HG03439 (cell line): ENCODE measurements at regions not wholly inside any gene's neighbourhood (a gene's known extent, or its start where the extent isn't known, plus 50 kb on each side); places are given as distances from the start of the nearest gene placed in this dataset.

Experiments
- ATAC-seq: cut with Tn5 transposase; IDR thresholded peaks from one replicate; pipeline ENCODE4 v1.9.1; 2021; ENCODE audit warnings: mild to moderate bottlenecking, moderate library complexity; ENCODE audit not compliant: unreplicated experiment

DNA sequence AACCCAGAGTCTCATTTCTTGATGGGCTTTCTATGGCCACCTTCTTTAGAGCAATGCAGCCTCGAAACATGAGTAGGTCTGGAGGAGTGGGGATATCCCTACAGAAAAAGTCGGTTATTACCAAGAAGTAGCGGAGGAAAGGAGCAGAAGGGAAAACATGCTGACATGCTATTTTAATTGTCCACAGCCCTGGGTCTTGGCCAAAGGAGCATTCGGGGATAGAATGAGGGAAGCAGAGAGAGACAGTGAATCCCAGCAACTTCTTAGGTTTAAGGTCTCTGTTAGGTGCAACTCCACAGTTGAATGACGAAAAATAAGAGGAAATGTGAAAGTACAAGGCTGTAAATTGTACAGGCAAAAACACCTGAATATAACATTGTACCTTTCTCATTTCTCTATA lies 506.7 kb upstream of the CDH18 start:
- no peak for ATAC-seq

DNA sequence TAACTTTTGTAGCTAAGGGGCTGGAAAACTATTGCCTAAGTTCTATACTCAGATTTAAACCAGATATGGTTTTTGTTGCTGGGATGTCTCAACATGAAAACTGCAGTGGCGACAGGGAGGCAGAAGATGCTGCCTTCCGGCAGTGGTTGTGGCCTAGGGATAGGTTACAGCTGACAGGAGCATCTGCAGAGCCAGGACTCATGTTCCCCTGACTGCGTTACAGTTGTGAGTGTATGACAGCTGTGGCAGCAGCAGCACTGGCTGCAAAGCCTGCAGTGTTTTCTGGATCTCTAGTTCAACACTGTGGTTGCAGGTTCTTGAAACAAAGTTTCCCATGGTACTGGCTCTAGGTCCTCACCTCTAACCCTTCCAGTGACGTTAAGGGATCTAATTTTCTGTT lies 498.8 kb upstream of the CDH18 start:
- ATAC-seq, result no peak

DNA sequence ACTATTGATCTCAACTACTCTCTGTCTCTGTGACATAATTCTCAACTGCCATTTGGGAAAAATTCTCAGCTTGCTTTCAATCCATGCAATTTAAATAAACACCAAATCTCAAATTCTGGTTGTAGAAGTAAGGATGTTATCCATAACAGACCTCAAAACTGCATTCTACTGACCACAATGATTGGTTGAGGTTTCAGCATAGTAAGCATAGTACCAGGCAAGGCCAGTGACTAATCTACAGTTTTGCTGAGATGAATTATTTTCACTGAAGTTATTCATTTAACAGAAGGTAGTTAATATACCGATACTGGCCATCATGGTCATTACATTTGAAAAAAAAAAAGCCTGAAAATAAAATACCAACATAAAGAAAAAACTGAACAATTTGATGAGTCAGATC lies 488.0 kb upstream of the CDH18 start:
- ATAC-seq, result no peak

DNA sequence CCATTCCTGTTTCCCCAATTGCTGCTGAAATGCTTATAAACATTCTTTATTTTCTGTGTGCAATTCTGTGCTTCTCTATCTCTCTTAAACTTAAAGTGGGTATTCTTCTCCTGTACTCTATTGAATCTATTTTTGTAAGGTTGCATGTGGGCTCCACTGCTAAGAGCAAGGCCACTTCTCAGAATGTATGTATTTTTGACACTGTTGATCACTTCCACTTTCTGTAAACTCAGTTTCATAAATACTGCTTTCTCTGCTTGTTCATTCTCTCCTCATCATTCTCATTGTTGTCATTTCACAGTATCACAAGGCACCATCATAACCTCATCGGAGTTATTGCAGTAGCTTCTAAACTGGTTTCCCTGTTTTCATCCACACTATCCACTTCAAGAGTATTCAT lies 483.0 kb upstream of the CDH18 start:
- peak; percentile 53 for ATAC-seq

DNA sequence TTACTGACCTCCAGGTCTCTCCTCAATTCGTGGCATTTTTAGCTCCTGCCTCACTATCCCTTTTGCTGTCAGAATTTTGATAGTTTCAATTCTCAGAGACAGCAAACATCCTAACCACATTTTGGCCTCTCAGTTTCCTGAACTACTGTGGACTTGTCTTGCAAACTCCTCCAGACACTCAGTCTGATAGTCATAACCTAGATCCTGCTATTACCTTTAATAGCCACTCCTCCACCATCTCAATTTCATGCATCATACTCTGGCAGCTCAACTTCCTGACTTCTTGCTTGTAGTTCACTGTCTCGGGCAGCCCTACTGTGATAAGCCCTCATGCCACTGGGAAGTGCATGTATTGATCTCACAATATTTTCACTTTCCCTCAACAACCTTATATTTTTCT lies 481.8 kb upstream of the CDH18 start:
- no peak for ATAC-seq

DNA sequence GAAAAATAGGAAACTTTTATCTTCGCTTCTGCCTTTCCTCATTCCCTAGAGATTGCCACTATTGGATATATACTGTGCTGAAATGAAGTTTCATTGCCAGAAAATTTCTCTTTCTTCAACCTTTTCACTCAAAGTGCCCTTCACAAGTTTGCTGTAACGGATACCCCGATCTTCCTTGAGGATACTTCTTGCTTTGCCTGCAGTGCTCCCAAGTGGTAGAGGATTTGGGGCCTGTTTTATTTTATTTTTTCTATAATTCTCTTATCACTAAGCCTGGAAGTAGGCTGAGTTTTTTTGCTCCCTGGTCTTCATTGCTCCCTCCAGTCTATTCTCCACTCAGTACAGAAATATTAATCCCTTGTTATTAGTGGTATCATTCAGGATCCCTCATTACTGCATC lies 481.4 kb upstream of the CDH18 start:
- no peak for ATAC-seq

DNA sequence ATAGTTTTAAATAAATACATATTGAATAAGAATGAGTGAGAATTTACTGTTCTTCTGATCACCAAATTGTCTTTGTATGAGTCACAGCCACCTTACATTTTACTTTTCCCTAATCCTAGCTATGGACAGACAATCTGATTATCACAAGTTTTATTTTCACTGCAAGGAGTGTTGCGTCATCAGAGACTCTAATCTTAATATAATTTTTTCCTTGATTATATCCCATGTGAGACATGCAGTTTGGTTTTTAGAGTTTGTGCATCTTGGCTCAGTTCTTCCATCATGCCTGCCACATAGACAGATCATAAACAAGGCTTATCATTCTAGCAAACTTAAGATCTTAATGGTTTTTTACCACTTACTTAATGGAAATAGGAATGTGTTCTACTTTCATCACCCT lies 478.5 kb upstream of the CDH18 start:
- no peak for ATAC-seq

DNA sequence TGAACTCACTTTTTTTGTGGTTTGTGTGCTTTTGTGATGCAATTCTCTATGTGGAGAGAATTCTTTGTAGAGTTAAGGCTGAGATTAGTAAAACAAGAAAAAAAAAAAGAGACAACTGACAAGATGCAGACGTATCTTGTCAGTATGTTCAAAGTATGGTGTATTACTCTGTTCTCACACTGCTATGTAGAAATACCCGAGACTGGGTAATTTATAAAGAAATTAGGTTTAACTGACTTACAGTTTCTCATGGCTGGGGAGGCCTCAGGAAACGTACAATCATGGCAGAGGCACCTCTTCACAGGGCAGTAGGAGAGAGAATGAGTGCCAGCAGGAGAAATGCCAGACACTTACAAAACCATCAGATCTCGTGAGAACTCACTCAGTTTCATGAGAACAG lies 475.2 kb upstream of the CDH18 start:
- ATAC-seq, result no peak

DNA sequence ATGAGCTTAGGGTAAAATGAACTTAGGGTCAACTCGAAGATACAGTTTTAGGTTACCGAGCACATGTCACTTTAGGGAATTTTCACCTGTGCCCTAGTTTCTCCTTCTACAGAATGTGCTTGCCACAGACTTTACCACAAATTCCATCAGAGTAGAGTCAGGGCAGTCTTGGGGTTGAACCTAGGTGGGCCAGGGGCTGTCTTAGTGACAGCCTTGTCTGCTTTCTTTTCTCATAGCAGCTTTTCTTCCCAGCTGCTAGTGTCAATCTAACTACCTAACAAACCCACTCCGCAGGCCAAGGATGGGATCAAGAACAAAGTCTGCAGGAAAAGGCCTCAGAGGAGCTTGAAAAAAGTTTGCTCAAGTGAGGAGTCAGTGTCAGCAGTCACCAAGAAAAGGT lies 458.1 kb upstream of the CDH18 start:
- ATAC-seq, result no peak

DNA sequence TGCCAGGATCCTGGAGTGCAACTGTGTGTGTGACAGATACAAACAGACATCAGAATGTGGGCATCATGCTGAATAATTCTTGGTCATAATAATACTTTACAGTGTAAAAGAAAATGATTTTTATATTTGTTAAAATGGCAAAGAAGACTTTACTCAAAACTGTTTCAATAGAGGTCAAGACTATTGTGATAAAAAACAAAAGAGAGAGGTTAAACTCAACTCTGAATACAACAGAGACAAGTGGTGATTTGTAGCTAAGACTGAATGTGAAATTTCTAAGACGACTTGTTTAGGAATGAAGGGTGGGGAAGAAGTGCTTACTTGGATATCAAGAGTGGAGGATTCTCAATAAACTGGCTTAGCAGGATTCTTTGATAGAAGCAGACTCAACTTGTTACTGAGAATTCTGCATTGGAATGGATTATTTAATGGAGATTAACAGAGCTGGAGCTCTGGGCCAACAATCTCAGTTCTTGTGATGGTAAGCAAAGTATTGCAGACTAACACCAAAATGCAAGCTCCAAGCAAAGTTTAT lies 457.4 kb upstream of the CDH18 start:
- ATAC-seq, result no peak

DNA sequence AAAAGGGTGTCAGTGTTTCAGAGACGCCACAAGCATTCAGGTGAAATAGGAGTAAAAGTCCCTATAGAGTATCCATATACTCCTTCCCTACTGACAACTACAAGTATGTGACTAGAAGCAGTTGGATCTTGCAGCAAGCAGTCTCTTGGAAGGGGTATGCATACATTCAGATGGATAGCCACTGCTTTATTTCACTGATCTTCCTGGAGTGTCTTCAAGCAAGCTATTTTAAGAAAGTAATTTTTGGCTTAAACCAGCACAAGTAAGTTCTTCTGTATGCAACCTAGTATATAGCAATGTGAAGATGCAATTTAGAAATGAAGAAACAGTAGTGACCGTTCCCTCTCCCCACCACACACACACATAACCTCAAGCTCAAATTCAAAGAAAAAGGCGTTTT lies 446.8 kb upstream of the CDH18 start:
- no peak for ATAC-seq

DNA sequence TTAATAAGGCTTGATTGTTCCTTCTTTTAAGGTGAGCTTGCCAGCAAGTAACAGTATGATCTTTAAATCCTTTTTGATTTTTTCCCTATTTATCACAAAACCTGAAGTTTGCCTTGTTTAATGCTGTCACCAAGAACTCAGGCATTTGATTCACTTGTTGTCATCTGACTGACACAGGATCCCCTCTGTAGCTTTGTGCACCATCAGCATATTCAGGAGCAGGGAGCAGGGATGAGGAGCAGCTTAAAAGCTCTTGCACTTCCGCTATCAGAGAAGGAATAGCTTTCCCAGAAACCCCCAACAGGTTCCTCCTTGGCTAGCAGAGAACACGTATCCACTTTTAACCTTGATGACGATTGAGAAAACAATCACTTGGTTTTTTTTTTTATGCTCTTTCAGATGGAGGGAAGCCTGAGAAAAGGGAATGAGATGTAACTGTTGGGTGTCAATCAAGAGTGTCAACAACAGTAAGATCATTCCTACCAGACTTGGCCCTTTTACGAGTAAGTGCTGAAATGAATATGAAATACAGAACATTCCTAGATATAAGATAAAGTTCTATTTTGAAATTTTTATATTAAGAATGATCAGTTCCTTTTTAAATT lies 433.1 kb upstream of the CDH18 start:
- ATAC-seq, result no peak
